ENCODE measurements at regions not wholly inside any gene's neighbourhood (a gene's known extent, or its start where the extent isn't known, plus 50 kb on each side); places are given as distances from the start of the nearest gene placed in this dataset.

GRCh38 chr2:64267699-64268098 is 123.5 kb upstream of the PELI1 start:
- DNase-seq: no peak
- no peaks in the 10 kb centered on the region for H3K36me3 ChIP-seq (ENCODE audit: control insufficient read depth in 1 of 2, insufficient read depth in 2 of 2, low read depth in 1 of 2, low read length in 2 of 2)
- 72% methylated on average over 1 of the region's 1 CpG for WGBS
- no peak overlapping the region for H3K4me2 ChIP-seq (ENCODE audit: low read length, poor library complexity, severe bottlenecking)
- no peak overlapping the region for H3K4me3 ChIP-seq (ENCODE audit: insufficient read depth in 1 of 2, low read depth in 1 of 2, low read length in 2 of 2)
- no peak overlapping the region for H2BK15ac ChIP-seq (ENCODE audit: low read depth, poor library complexity, severe bottlenecking)
- no peak overlapping the region for H2BK12ac ChIP-seq (ENCODE audit: low read length in 2 of 2)
- H2AFZ ChIP-seq (ENCODE audit: low read depth, low read length): no peak overlapping the region
- no peaks in the 10 kb centered on the region for H3K27me3 ChIP-seq (ENCODE audit: control insufficient read depth in 1 of 2, insufficient read depth in 1 of 2, low read length in 2 of 2)
- H4K91ac ChIP-seq (ENCODE audit: low read length): no peak overlapping the region
- H3K4me1 ChIP-seq (ENCODE audit: control insufficient read depth, insufficient read depth, low read depth, low read length): peaks cover 8% of the 10 kb centered on the region
- H3K9ac ChIP-seq (ENCODE audit: low read length): no peak overlapping the region
- H3K23ac ChIP-seq (ENCODE audit: low read length in 2 of 2): no peak overlapping the region
- H3K18ac ChIP-seq (ENCODE audit: low read depth in 1 of 2, low read length in 2 of 2): no peak overlapping the region
- H4K8ac ChIP-seq (ENCODE audit: low read length): no peak overlapping the region
- H2BK120ac ChIP-seq (ENCODE audit: low read depth, low read length): no peak overlapping the region
- H2BK5ac ChIP-seq (ENCODE audit: low read depth, low read length, poor library complexity, severe bottlenecking): no peak overlapping the region
- H2AK5ac ChIP-seq (ENCODE audit: low read length, severe bottlenecking): no peak overlapping the region
- peak overlapping the region; percentile 16 for H3K27ac ChIP-seq (ENCODE audit: low read length, poor library complexity, severe bottlenecking)
- H3K4ac ChIP-seq (ENCODE audit: low read depth in 1 of 2, low read length in 2 of 2): peak overlapping the region in 1 of 2 experiments; percentile 33
- H3K9me3 ChIP-seq (ENCODE audit: control insufficient read depth, low read length): peaks cover 5% of the 10 kb centered on the region
- no peak overlapping the region for H3K14ac ChIP-seq (ENCODE audit: low read length in 2 of 2)
- no peaks in the 10 kb centered on the region for H3K79me1 ChIP-seq (replicated peaks; ENCODE audit: low read length, poor library complexity, severe bottlenecking)

- WGBS: 95% methylated on average over 9 of the region's 9 CpGs
- Histone ChIP-seq H2AK5ac (ENCODE audit: low read length, severe bottlenecking) (no peak overlapping the region), H3K9me3 (ENCODE audit: control insufficient read depth, low read length) (peaks cover 5% of the 10 kb centered on the region), H3K18ac (ENCODE audit: low read depth in 1 of 2, low read length in 2 of 2) (no peak overlapping the region), H3K27me3 (ENCODE audit: control insufficient read depth in 1 of 2, insufficient read depth in 1 of 2, low read length in 2 of 2) (no peaks in the 10 kb centered on the region), H2BK120ac (ENCODE audit: low read depth, low read length) (no peak overlapping the region), H3K4ac (ENCODE audit: low read depth in 1 of 2, low read length in 2 of 2) (no peak overlapping the region), H4K8ac (ENCODE audit: low read length) (no peak overlapping the region), H2BK15ac (ENCODE audit: low read depth, poor library complexity, severe bottlenecking) (no peak overlapping the region), H3K79me1 (replicated peaks; ENCODE audit: low read length, poor library complexity, severe bottlenecking) (no peaks in the 10 kb centered on the region), H3K27ac (ENCODE audit: low read length, poor library complexity, severe bottlenecking) (no peak overlapping the region), H3K23ac (ENCODE audit: low read length in 2 of 2) (no peak overlapping the region), H3K4me2 (ENCODE audit: low read length, poor library complexity, severe bottlenecking) (no peak overlapping the region), H3K9ac (ENCODE audit: low read length) (no peak overlapping the region), H3K36me3 (ENCODE audit: control insufficient read depth in 1 of 2, insufficient read depth in 2 of 2, low read depth in 1 of 2, low read length in 2 of 2) (no peaks in the 10 kb centered on the region), H3K14ac (ENCODE audit: low read length in 2 of 2) (no peak overlapping the region), H2AFZ (ENCODE audit: low read depth, low read length) (no peak overlapping the region), H3K4me3 (ENCODE audit: insufficient read depth in 1 of 2, low read depth in 1 of 2, low read length in 2 of 2) (no peak overlapping the region), H3K4me1 (ENCODE audit: control insufficient read depth, insufficient read depth, low read depth, low read length) (peaks cover 7% of the 10 kb centered on the region), H2BK12ac (ENCODE audit: low read length in 2 of 2) (no peak overlapping the region), H2BK5ac (ENCODE audit: low read depth, low read length, poor library complexity, severe bottlenecking) (no peak overlapping the region), H4K91ac (ENCODE audit: low read length) (no peak overlapping the region)
- no peak for DNase-seq
These were observed 124.3 kb upstream of the PELI1 start for GRCh38 chr2:64268330-64269048.

GRCh38 chr2:64273524-64274398 is 129.5 kb upstream of the PELI1 start:
- H3K79me1 ChIP-seq (replicated peaks; ENCODE audit: low read length, poor library complexity, severe bottlenecking): no peaks in the 10 kb centered on the region
- peak overlapping the region; percentile 67 to 93 for H3K18ac ChIP-seq (ENCODE audit: low read depth in 1 of 2, low read length in 2 of 2)
- 43% methylated on average over 6 of the region's 6 CpGs for WGBS
- H4K8ac ChIP-seq (ENCODE audit: low read length): peak overlapping the region; percentile 85
- no peaks in the 10 kb centered on the region for H3K36me3 ChIP-seq (ENCODE audit: control insufficient read depth in 1 of 2, insufficient read depth in 2 of 2, low read depth in 1 of 2, low read length in 2 of 2)
- peak overlapping the region; percentile 33 for H2BK5ac ChIP-seq (ENCODE audit: low read depth, low read length, poor library complexity, severe bottlenecking)
- H3K9me3 ChIP-seq (ENCODE audit: control insufficient read depth, low read length): peaks cover 5% of the 10 kb centered on the region
- peak overlapping the region; percentile 91 for H2AK5ac ChIP-seq (ENCODE audit: low read length, severe bottlenecking)
- H3K4me3 ChIP-seq (ENCODE audit: insufficient read depth in 1 of 2, low read depth in 1 of 2, low read length in 2 of 2): no peak overlapping the region
- H3K4me1 ChIP-seq (ENCODE audit: control insufficient read depth, insufficient read depth, low read depth, low read length): peaks cover 20% of the 10 kb centered on the region
- H4K91ac ChIP-seq (ENCODE audit: low read length): peak overlapping the region; percentile 89
- peak; percentile 84 for DNase-seq
- H2AFZ ChIP-seq (ENCODE audit: low read depth, low read length): peak overlapping the region; percentile 8
- no peaks in the 10 kb centered on the region for H3K27me3 ChIP-seq (ENCODE audit: control insufficient read depth in 1 of 2, insufficient read depth in 1 of 2, low read length in 2 of 2)
- peak overlapping the region; percentile 97 for H2BK15ac ChIP-seq (ENCODE audit: low read depth, poor library complexity, severe bottlenecking)
- no peak overlapping the region for H3K23ac ChIP-seq (ENCODE audit: low read length in 2 of 2)
- no peak overlapping the region for H3K4me2 ChIP-seq (ENCODE audit: low read length, poor library complexity, severe bottlenecking)
- peak overlapping the region in 1 of 2 experiments; percentile 44 for H3K14ac ChIP-seq (ENCODE audit: low read length in 2 of 2)
- H3K27ac ChIP-seq (ENCODE audit: low read length, poor library complexity, severe bottlenecking): peak overlapping the region; percentile 87
- peak overlapping the region; percentile 21 for H3K9ac ChIP-seq (ENCODE audit: low read length)
- peak overlapping the region; percentile 20 to 85 for H2BK12ac ChIP-seq (ENCODE audit: low read length in 2 of 2)
- peak overlapping the region; percentile 70 to 78 for H3K4ac ChIP-seq (ENCODE audit: low read depth in 1 of 2, low read length in 2 of 2)
- peak overlapping the region; percentile 89 for H2BK120ac ChIP-seq (ENCODE audit: low read depth, low read length)
